SH-SY5Y (cell line): ENCODE measurements at regions not wholly inside any gene's neighbourhood (a gene's known extent, or its start where the extent isn't known, plus 50 kb on each side); places are given as distances from the start of the nearest gene placed in this dataset.

Experiments used
- GATA2 ChIP-seq: IDR thresholded peaks from 2 replicates; pipeline ENCODE4 v1.6.1; 2011; ENCODE audit warnings: mild to moderate bottlenecking, low read depth, low read length
- GATA3 ChIP-seq: IDR thresholded peaks from 2 replicates; pipeline ENCODE4 v1.6.1; 2011; ENCODE audit warnings: low read depth, mild to moderate bottlenecking, low read length, moderate library complexity

DNA sequence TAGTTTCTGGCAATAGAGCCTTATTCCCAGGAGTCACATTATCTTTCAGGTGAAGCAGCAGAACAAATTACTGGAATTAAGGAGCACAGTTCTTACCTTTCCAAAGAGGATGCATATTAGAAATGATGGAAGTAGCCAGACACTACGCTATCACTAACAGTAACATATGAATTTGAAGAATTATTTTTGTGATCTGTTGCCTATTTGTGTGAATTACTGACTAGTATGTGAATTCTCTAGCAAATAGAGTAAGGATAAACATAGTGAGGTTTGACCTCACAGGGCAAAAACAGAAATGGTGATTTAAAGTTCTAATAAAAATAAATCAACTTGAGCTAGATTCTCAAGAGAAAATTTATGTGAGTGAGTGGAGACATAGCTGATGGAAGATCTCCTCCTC is 1299.3 kb downstream of the XPNPEP1 start:
- TF ChIP-seq GATA2 (no peak), GATA3 (no peak)
